ENCODE measurements at regions not wholly inside any gene's neighbourhood (a gene's known extent, or its start where the extent isn't known, plus 50 kb on each side); places are given as distances from the start of the nearest gene placed in this dataset.

DNA sequence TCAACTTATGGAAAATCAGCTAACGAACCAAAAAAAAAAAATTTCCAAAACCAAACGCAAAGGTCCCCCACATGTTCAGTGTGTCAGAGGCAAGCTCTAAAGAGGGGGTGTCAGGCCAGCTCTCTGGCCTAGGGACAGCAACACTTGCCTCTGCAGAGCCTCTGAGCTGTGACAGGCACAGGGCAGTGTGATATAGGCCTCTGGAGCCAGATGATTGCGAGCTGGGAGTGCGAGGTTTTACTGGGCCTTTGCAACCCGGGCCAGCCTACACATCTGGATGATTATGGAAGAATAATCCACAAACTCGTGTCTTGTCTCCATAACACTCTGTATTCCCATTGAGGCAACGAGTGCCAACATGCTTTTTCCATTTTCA is 67.7 kb upstream of the STC2 start:
- Histone ChIP-seq H3K4me1 (no peaks in the 10 kb centered on the region), H3K36me3 (no peaks in the 10 kb centered on the region), H3K9me3 (peaks cover 0 to 13% (median 7%) of the 10 kb centered on the region in 4 donors), H3K27ac (no peak overlapping the region), H3K4me3 (no peak overlapping the region), H3K27me3 (peaks cover 0 to 4% (median 0%) of the 10 kb centered on the region in 3 donors)
- intact Hi-C loops (cut with DNase I; ENCODE audit: low total_unique reads), result no loop called here
- WGBS, 5 donors, result 68 to 85% (median 79%) methylated on average over 7 of the region's 7 CpGs
- no peak for DNase-seq
- TF ChIP-seq POLR2AphosphoS5 (IDR thresholded peaks at IDR 0.05), result no peak
- TF ChIP-seq EP300 (IDR thresholded peaks at IDR 0.05), result no peak
- TF ChIP-seq, protein P1, sequence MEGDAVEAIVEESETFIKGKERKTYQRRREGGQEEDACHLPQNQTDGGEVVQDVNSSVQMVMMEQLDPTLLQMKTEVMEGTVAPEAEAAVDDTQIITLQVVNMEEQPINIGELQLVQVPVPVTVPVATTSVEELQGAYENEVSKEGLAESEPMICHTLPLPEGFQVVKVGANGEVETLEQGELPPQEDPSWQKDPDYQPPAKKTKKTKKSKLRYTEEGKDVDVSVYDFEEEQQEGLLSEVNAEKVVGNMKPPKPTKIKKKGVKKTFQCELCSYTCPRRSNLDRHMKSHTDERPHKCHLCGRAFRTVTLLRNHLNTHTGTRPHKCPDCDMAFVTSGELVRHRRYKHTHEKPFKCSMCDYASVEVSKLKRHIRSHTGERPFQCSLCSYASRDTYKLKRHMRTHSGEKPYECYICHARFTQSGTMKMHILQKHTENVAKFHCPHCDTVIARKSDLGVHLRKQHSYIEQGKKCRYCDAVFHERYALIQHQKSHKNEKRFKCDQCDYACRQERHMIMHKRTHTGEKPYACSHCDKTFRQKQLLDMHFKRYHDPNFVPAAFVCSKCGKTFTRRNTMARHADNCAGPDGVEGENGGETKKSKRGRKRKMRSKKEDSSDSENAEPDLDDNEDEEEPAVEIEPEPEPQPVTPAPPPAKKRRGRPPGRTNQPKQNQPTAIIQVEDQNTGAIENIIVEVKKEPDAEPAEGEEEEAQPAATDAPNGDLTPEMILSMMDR (IDR thresholded peaks at IDR 0.05), result no peak
- TF ChIP-seq POLR2A (IDR thresholded peaks at IDR 0.05), result no peak

- no peaks in the 10 kb centered on the region for H3K4me1 ChIP-seq
- peaks cover 0 to 9% (median 0%) of the 10 kb centered on the region in 3 donors for H3K27me3 ChIP-seq
- H3K27ac ChIP-seq, result no peak overlapping the region
- no peak overlapping the region for H3K4me3 ChIP-seq
- DNase-seq, result peak in 1 of 2 donors; percentile 9
- H3K9me3 ChIP-seq, result peaks cover 0 to 13% (median 7%) of the 10 kb centered on the region in 4 donors
- 57 to 65% (median 64%) methylated on average over 6 of the region's 6 CpGs for WGBS, 5 donors
- TF ChIP-seq POLR2A (IDR thresholded peaks at IDR 0.05) (no peak), POLR2AphosphoS5 (IDR thresholded peaks at IDR 0.05) (no peak), EP300 (IDR thresholded peaks at IDR 0.05) (no peak)
- TF ChIP-seq, protein P1 (IDR thresholded peaks at IDR 0.05), result no peak
- no peaks in the 10 kb centered on the region for H3K36me3 ChIP-seq
- intact Hi-C loops (cut with DNase I; ENCODE audit: low total_unique reads), result no loop called here
These were observed 67.2 kb upstream of the STC2 start for GRCh38 chr5:173395257-173395932.

- Histone ChIP-seq H3K4me3 (no peak overlapping the region), H3K9me3 (peaks cover 0 to 13% (median 7%) of the 10 kb centered on the region in 4 donors), H3K27ac (no peak overlapping the region), H3K36me3 (no peaks in the 10 kb centered on the region), H3K27me3 (peaks cover 0 to 13% (median 0%) of the 10 kb centered on the region in 3 donors), H3K4me1 (no peaks in the 10 kb centered on the region)
- 64 to 76% (median 65%) methylated on average over 4 of the region's 4 CpGs for WGBS, 5 donors
- TF ChIP-seq, protein P1 (IDR thresholded peaks at IDR 0.05), result no peak
- TF ChIP-seq POLR2AphosphoS5 (IDR thresholded peaks at IDR 0.05) (no peak), POLR2A (IDR thresholded peaks at IDR 0.05) (no peak), EP300 (IDR thresholded peaks at IDR 0.05) (no peak)
- no peak for DNase-seq
- intact Hi-C loops (cut with DNase I; ENCODE audit: low total_unique reads), result no loop called here
These were observed 66.5 kb upstream of the STC2 start for GRCh38 chr5:173394701-173395100.

- intact Hi-C loops (cut with DNase I; ENCODE audit: low total_unique reads), result no loop called here
- Histone ChIP-seq H3K36me3 (no peaks in the 10 kb centered on the region), H3K27ac (no peak overlapping the region), H3K4me3 (no peak overlapping the region), H3K9me3 (peaks cover 0 to 13% (median 7%) of the 10 kb centered on the region in 4 donors), H3K4me1 (no peaks in the 10 kb centered on the region), H3K27me3 (peaks cover 0 to 13% (median 0%) of the 10 kb centered on the region in 3 donors)
- DNase-seq, result no peak
- TF ChIP-seq EP300 (IDR thresholded peaks at IDR 0.05) (no peak), POLR2AphosphoS5 (IDR thresholded peaks at IDR 0.05) (no peak), POLR2A (IDR thresholded peaks at IDR 0.05) (no peak)
- TF ChIP-seq, protein P1 (IDR thresholded peaks at IDR 0.05), result no peak
These were observed 64.0 kb upstream of the STC2 start for GRCh38 chr5:173392172-173392571.

Data from stomach (tissue), 8 donors.